CD4-positive, alpha-beta T cell (primary cell): ENCODE measurements at regions not wholly inside any gene's neighbourhood (a gene's known extent, or its start where the extent isn't known, plus 50 kb on each side); places are given as distances from the start of the nearest gene placed in this dataset.

Experiments
- ATAC-seq: fragments of 200-7000 bp; cut with Tn5 transposase; one replicate; pipeline ENCODE4 v1.10.0; 2022; ENCODE audit warnings: mild to moderate bottlenecking; ENCODE audit not compliant: poor library complexity
- CTCF ChIA-PET: fragments of 350-600 bp; sonication (Branson Sonifier 250); formaldehyde crosslinking; loops from one replicate; lab custom pipeline; 2021; ENCODE audit warnings: antibody characterized with exemption, inconsistent platforms; lab: Charles Lee
- POLR2A ChIA-PET: fragments of 350-600 bp; sonication (Branson Sonifier 250); formaldehyde crosslinking; loops from one replicate; lab custom pipeline; 2021; ENCODE audit warnings: antibody characterized with exemption, inconsistent platforms; lab: Charles Lee
- DNase-seq, 14 experiments: peaks; one replicate each; pipeline ENCODE4 v3.0.0-alpha.2; 2013 to 2020; ENCODE audit warnings: mixed read lengths in 2 of 14
- H3K27ac ChIP-seq, 2 donors: one replicate each; pipeline versions ENCODE4 v1.5.1 to v1.7.0; 2013; ENCODE audit warnings: low read length in 2 of 2, low read depth in 1 of 2, mild to moderate bottlenecking in 1 of 2
- H3K27me3 ChIP-seq, 2 experiments: 1 replicate in 1 of 2; 2 replicates in 1 of 2; pipeline versions ENCODE4 v1.6.1 to v1.7.0; 2013; ENCODE audit warnings: low read length in 2 of 2, control low read depth in 1 of 2, mild to moderate bottlenecking in 1 of 2, moderate library complexity in 1 of 2; ENCODE audit not compliant: insufficient read depth in 2 of 2, control insufficient read depth in 1 of 2
- H3K36me3 ChIP-seq: one replicate; pipeline ENCODE4 v1.6.1; 2013; ENCODE audit warnings: low read length, control low read depth; ENCODE audit not compliant: insufficient read depth
- H3K4me1 ChIP-seq: one replicate; pipeline ENCODE4 v1.6.1; 2013; ENCODE audit warnings: low read length, control low read depth; ENCODE audit not compliant: insufficient read depth
- H3K4me3 ChIP-seq: one replicate; pipeline ENCODE4 v1.5.1; 2013; ENCODE audit warnings: mild to moderate bottlenecking, low read length, moderate library complexity
- H3K9me3 ChIP-seq, 2 experiments: 1 replicate in 1 of 2; 2 replicates in 1 of 2; pipeline versions ENCODE4 v1.6.1 to v1.7.0; 2013; ENCODE audit warnings: low read length in 2 of 2, mild to moderate bottlenecking in 2 of 2, control low read depth in 1 of 2, moderate library complexity in 1 of 2; ENCODE audit not compliant: control insufficient read depth in 1 of 2, insufficient read depth in 1 of 2
- H3K27ac Mint-ChIP-seq: one replicate; pipeline ENCODE4 v1.8.0; 2020; ENCODE audit warnings: mixed read lengths
- H3K27me3 Mint-ChIP-seq: one replicate; pipeline ENCODE4 v1.8.0; 2021; ENCODE audit warnings: mixed read lengths
- H3K36me3 Mint-ChIP-seq: one replicate; pipeline ENCODE4 v1.8.0; 2021; ENCODE audit warnings: low read depth, mixed read lengths
- H3K4me1 Mint-ChIP-seq: one replicate; pipeline ENCODE4 v1.8.0; 2021; ENCODE audit warnings: low read depth, mixed read lengths
- H3K4me3 Mint-ChIP-seq: one replicate; pipeline ENCODE4 v1.8.0; 2020; ENCODE audit warnings: mild to moderate bottlenecking, mixed read lengths
- H3K9me3 Mint-ChIP-seq: one replicate; pipeline ENCODE4 v1.8.0; 2020; ENCODE audit warnings: mixed read lengths
- CTCF ChIP-seq: fragments of 200-600 bp; IDR thresholded peaks from one replicate; pipeline ENCODE4 v1.8.0; 2022; ENCODE audit warnings: antibody characterized with exemption, mild to moderate bottlenecking
- intact Hi-C, 2 experiments: fragments of 100-400 bp; cut with DNase I in 1 of 2; cut with micrococcal nuclease in 1 of 2; formaldehyde crosslinking; loops; one replicate each; pipeline versions ENCODE4 v1.15.1 to v1.9.0; 2023 to 2025; cut with DNase I, micrococcal nuclease

GRCh38 chr18:38552732-38553321 is 987.2 kb upstream of the CELF4 start:
- no peaks in the 10 kb centered on the region for H3K27me3 Mint-ChIP-seq
- POLR2A ChIA-PET, result no interaction called here
- H3K9me3 ChIP-seq, result no peaks in the 10 kb centered on the region
- no peaks in the 10 kb centered on the region for H3K4me1 ChIP-seq
- CTCF ChIA-PET, result no interaction called here
- H3K36me3 ChIP-seq, result no peaks in the 10 kb centered on the region
- TF ChIP-seq CTCF, result no peak
- intact Hi-C loops, result no loop called here
- no peaks in the 10 kb centered on the region for H3K27me3 ChIP-seq
- DNase-seq (no peak), ATAC-seq (no peak)
- H3K36me3 Mint-ChIP-seq, result no peaks in the 10 kb centered on the region
- no peak overlapping the region for H3K27ac ChIP-seq
- H3K9me3 Mint-ChIP-seq, result no peaks in the 10 kb centered on the region
- no peak overlapping the region for H3K4me3 Mint-ChIP-seq
- H3K27ac Mint-ChIP-seq, result no peak overlapping the region
- H3K4me1 Mint-ChIP-seq, result no peaks in the 10 kb centered on the region
- no peak overlapping the region for H3K4me3 ChIP-seq

GRCh38 chr18:38551881-38552280 is 986.3 kb upstream of the CELF4 start:
- H3K27me3 Mint-ChIP-seq, result no peaks in the 10 kb centered on the region
- H3K9me3 ChIP-seq, result no peaks in the 10 kb centered on the region
- H3K4me3 Mint-ChIP-seq, result no peak overlapping the region
- no peak for DNase-seq
- ATAC-seq, result no peak
- no peak overlapping the region for H3K4me3 ChIP-seq
- POLR2A ChIA-PET, result no interaction called here
- H3K9me3 Mint-ChIP-seq, result no peaks in the 10 kb centered on the region
- H3K27me3 ChIP-seq, result no peaks in the 10 kb centered on the region
- no peaks in the 10 kb centered on the region for H3K4me1 Mint-ChIP-seq
- no peak for TF ChIP-seq CTCF
- intact Hi-C loops, result no loop called here
- no peak overlapping the region for H3K27ac ChIP-seq
- no peak overlapping the region for H3K27ac Mint-ChIP-seq
- CTCF ChIA-PET, result no interaction called here
- no peaks in the 10 kb centered on the region for H3K36me3 ChIP-seq
- H3K4me1 ChIP-seq, result no peaks in the 10 kb centered on the region
- H3K36me3 Mint-ChIP-seq, result no peaks in the 10 kb centered on the region

- H3K36me3 Mint-ChIP-seq, result no peaks in the 10 kb centered on the region
- POLR2A ChIA-PET, result no interaction called here
- H3K27me3 ChIP-seq, result no peaks in the 10 kb centered on the region
- H3K4me1 ChIP-seq, result no peaks in the 10 kb centered on the region
- H3K9me3 Mint-ChIP-seq, result no peaks in the 10 kb centered on the region
- DNase-seq (peak in 4 of 14 experiments; percentile 15 to 39 (median 29)), ATAC-seq (no peak)
- no peaks in the 10 kb centered on the region for H3K27me3 Mint-ChIP-seq
- H3K9me3 ChIP-seq, result no peaks in the 10 kb centered on the region
- no peak for TF ChIP-seq CTCF
- H3K4me1 Mint-ChIP-seq, result no peaks in the 10 kb centered on the region
- intact Hi-C loops, result no loop called here
- H3K4me3 Mint-ChIP-seq, result no peak overlapping the region
- H3K27ac Mint-ChIP-seq, result no peak overlapping the region
- no peaks in the 10 kb centered on the region for H3K36me3 ChIP-seq
- CTCF ChIA-PET, result no interaction called here
- no peak overlapping the region for H3K4me3 ChIP-seq
- no peak overlapping the region for H3K27ac ChIP-seq
These were observed 979.5 kb upstream of the CELF4 start for GRCh38 chr18:38545071-38545470.
